Gastrocnemius medialis (tissue), 4 donors: ENCODE measurements at regions not wholly inside any gene's neighbourhood (a gene's known extent, or its start where the extent isn't known, plus 50 kb on each side); places are given as distances from the start of the nearest gene placed in this dataset.

ENCODE experiments used
- ATAC-seq, 2 donors: fragments of 150-250 bp; one replicate each; pipeline ENCODE4 v1.9.1; 2016
- DNase-seq, 2 donors: peaks; one replicate each; pipeline ENCODE4 v3.0.0-alpha.2; 2019
- H3K27ac ChIP-seq, 4 donors: fragments of 200-600 bp; sonication (generic); 1 replicate in 1 of 4; 2 replicates in 3 of 4; pipeline ENCODE4 v1.5.1; 2016 to 2018; ENCODE audit warnings: mild to moderate bottlenecking in 2 of 4, moderate library complexity in 1 of 4
- H3K27me3 ChIP-seq, 3 donors: fragments of 200-600 bp; sonication (generic) in 2 of 3; 1 replicate in 1 of 3; 2 replicates in 2 of 3; pipeline versions ENCODE4 v1.5.1 to v1.6.0; 2016 to 2019; ENCODE audit warnings: mild to moderate bottlenecking in 1 of 3, moderate library complexity in 1 of 3
- H3K36me3 ChIP-seq, 2 donors: fragments of 200-600 bp; sonication (generic) in 1 of 2; one replicate each; pipeline ENCODE4 v1.5.1; 2017 to 2018
- H3K4me1 ChIP-seq, 2 donors: fragments of 200-600 bp; sonication (generic) in 1 of 2; one replicate each; pipeline ENCODE4 v1.5.1; 2016 to 2017; ENCODE audit warnings: mild to moderate bottlenecking in 2 of 2
- H3K4me3 ChIP-seq, 4 donors: fragments of 200-600 bp; sonication (generic) in 3 of 4; 1 replicate in 1 of 4; 2 replicates in 3 of 4; pipeline ENCODE4 v1.5.1; 2016 to 2019; ENCODE audit warnings: mild to moderate bottlenecking in 2 of 4
- H3K9me3 ChIP-seq, 3 donors: fragments of 200-600 bp; sonication (generic) in 2 of 3; 1 replicate in 1 of 3; 2 replicates in 2 of 3; pipeline ENCODE4 v1.5.1; 2016 to 2019
- CTCF ChIP-seq, 5 experiments: fragments of 450-650 bp in 3 of 5; fragments of 200-600 bp in 2 of 5; sonication (generic) in 2 of 5; IDR thresholded peaks in 4 of 5; conservative IDR thresholded peaks in 1 of 5; 1 replicate in 4 of 5; 2 replicates in 1 of 5; pipeline ENCODE4 v1.5.1; 2016 to 2019; ENCODE audit warnings: antibody characterized with exemption in 5 of 5, mild to moderate bottlenecking in 3 of 5, moderate library complexity in 3 of 5
- POLR2A ChIP-seq, 2 donors: fragments of 450-650 bp; IDR thresholded peaks; one replicate each; pipeline ENCODE4 v1.6.1; 2017; ENCODE audit warnings: antibody characterized with exemption in 2 of 2, mild to moderate bottlenecking in 2 of 2, moderate library complexity in 2 of 2
- in situ Hi-C, 4 donors: fragments of 200-750 bp; cut with MboI; loops; one replicate each; pipeline versions ENCODE4 v1.15.0 to v1.8.0; 2017; ENCODE audit warnings: low sequenced_read_pairs in 4 of 4
- intact Hi-C: fragments of 100-400 bp; cut with DNase I; formaldehyde crosslinking; loops from one replicate; pipeline ENCODE4 v1.15.1; 2023; ENCODE audit warnings: low total_unique reads

DNA sequence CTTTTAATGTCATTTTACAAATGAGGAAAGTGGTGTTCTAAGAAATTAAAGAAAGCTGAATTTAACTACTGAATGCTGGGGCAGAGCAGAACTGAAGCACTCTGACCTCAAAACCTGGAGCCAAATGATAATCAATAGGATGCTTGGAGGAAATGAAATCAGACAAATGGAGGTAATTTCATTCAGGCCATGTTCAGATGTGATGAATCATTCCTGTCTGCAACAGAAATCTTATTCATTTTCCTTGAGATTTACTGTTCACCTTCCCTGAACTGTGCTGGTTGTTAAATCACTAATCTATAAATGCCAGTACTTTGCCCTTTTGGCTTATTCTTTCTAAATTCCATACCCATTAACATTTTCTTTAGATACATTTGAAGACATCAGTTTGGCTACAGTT, 85.6 kb upstream of the SNX7 start:
- H3K27ac ChIP-seq: no peak overlapping the region
- DNase-seq (no peak), ATAC-seq (no peak)
- no peaks in the 10 kb centered on the region for H3K9me3 ChIP-seq
- no peaks in the 10 kb centered on the region for H3K27me3 ChIP-seq
- H3K4me1 ChIP-seq: no peaks in the 10 kb centered on the region
- in situ Hi-C loops: no loop called here
- no peaks in the 10 kb centered on the region for H3K36me3 ChIP-seq
- TF ChIP-seq POLR2A (IDR thresholded peaks at IDR 0.05) (no peak), CTCF (IDR thresholded peaks at IDR 0.05 in 4 of 5, conservative IDR thresholded peaks at IDR 0.05 in 1 of 5) (no peak)
- H3K4me3 ChIP-seq: no peak overlapping the region
- intact Hi-C loops: no loop called here

- in situ Hi-C loops (no loop called here), intact Hi-C loops (no loop called here)
- Histone ChIP-seq H3K4me1 (no peaks in the 10 kb centered on the region), H3K27ac (no peak overlapping the region), H3K36me3 (no peaks in the 10 kb centered on the region), H3K4me3 (no peak overlapping the region), H3K27me3 (no peaks in the 10 kb centered on the region), H3K9me3 (no peaks in the 10 kb centered on the region)
- TF ChIP-seq CTCF (IDR thresholded peaks at IDR 0.05 in 4 of 5, conservative IDR thresholded peaks at IDR 0.05 in 1 of 5): no peak
- TF ChIP-seq POLR2A (IDR thresholded peaks at IDR 0.05): no peak
- DNase-seq: no peak
- ATAC-seq: no peak
These were observed 95.6 kb upstream of the SNX7 start for GRCh38 chr1:98565951-98566350.

DNA sequence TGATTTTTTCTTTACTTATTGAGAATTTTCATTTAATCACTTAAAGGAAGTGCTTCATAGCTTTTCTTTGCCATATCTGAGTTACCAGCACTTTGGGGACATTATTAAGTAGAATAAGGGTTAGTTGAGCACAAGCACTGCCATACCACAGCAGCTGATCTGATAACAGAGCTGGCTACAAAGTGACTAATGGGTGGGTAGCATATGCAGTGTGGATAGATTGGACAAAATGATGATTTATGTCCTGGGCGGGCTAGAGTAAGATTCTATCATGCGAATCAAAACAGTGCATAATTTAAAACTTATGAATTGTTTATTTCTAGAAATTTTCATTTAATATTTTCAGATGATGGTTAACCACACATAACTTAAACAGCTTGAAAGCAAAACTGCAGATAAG, 102.2 kb upstream of the SNX7 start:
- Histone ChIP-seq H3K4me1 (no peaks in the 10 kb centered on the region), H3K27ac (no peak overlapping the region), H3K27me3 (no peaks in the 10 kb centered on the region), H3K4me3 (no peak overlapping the region), H3K36me3 (no peaks in the 10 kb centered on the region), H3K9me3 (no peaks in the 10 kb centered on the region)
- in situ Hi-C loops (no loop called here), intact Hi-C loops (no loop called here)
- TF ChIP-seq CTCF (IDR thresholded peaks at IDR 0.05 in 4 of 5, conservative IDR thresholded peaks at IDR 0.05 in 1 of 5) (no peak), POLR2A (IDR thresholded peaks at IDR 0.05) (no peak)
- no peak for ATAC-seq
- no peak for DNase-seq

- DNase-seq: no peak
- H3K27me3 ChIP-seq: no peaks in the 10 kb centered on the region
- no peak overlapping the region for H3K27ac ChIP-seq
- H3K4me1 ChIP-seq: no peaks in the 10 kb centered on the region
- in situ Hi-C loops: no loop called here
- intact Hi-C loops: no loop called here
- ATAC-seq: no peak
- no peak for TF ChIP-seq CTCF (IDR thresholded peaks at IDR 0.05 in 4 of 5, conservative IDR thresholded peaks at IDR 0.05 in 1 of 5)
- TF ChIP-seq POLR2A (IDR thresholded peaks at IDR 0.05): no peak
- no peaks in the 10 kb centered on the region for H3K9me3 ChIP-seq
- H3K4me3 ChIP-seq: no peak overlapping the region
- no peaks in the 10 kb centered on the region for H3K36me3 ChIP-seq
These were observed 103.6 kb upstream of the SNX7 start for GRCh38 chr1:98557895-98558294.

- no peaks in the 10 kb centered on the region for H3K4me1 ChIP-seq
- no peak overlapping the region for H3K4me3 ChIP-seq
- no peak overlapping the region for H3K27ac ChIP-seq
- in situ Hi-C loops (no loop called here), intact Hi-C loops (no loop called here)
- no peaks in the 10 kb centered on the region for H3K36me3 ChIP-seq
- TF ChIP-seq CTCF (IDR thresholded peaks at IDR 0.05 in 4 of 5, conservative IDR thresholded peaks at IDR 0.05 in 1 of 5) (peak in 1 of 5 experiments; percentile 28), POLR2A (IDR thresholded peaks at IDR 0.05) (no peak)
- H3K9me3 ChIP-seq: no peaks in the 10 kb centered on the region
- ATAC-seq: no peak
- no peak for DNase-seq
- H3K27me3 ChIP-seq: no peaks in the 10 kb centered on the region
These were observed 104.9 kb upstream of the SNX7 start for GRCh38 chr1:98556521-98557158.
